Thyroid gland (tissue), 4 donors: ENCODE measurements at regions not wholly inside any gene's neighbourhood (a gene's known extent, or its start where the extent isn't known, plus 50 kb on each side); places are given as distances from the start of the nearest gene placed in this dataset.

Experiments
- POLR2A ChIP-seq, 2 donors: fragments of 450-650 bp; IDR thresholded peaks; one replicate each; pipeline ENCODE4 v1.6.1; 2017; ENCODE audit warnings: antibody characterized with exemption in 2 of 2, mild to moderate bottlenecking in 2 of 2, moderate library complexity in 1 of 2
- TF ChIP-seq, protein P1 (sequence below), 6 experiments: fragments of 200-600 bp in 3 of 6; fragments of 450-650 bp in 3 of 6; sonication (generic) in 3 of 6; IDR thresholded peaks; one replicate each; pipeline ENCODE4 v1.5.1; 2016 to 2019; ENCODE audit warnings: antibody characterized with exemption in 6 of 6, mild to moderate bottlenecking in 2 of 6, inconsistent platforms in 1 of 6, moderate library complexity in 1 of 6

DNA sequence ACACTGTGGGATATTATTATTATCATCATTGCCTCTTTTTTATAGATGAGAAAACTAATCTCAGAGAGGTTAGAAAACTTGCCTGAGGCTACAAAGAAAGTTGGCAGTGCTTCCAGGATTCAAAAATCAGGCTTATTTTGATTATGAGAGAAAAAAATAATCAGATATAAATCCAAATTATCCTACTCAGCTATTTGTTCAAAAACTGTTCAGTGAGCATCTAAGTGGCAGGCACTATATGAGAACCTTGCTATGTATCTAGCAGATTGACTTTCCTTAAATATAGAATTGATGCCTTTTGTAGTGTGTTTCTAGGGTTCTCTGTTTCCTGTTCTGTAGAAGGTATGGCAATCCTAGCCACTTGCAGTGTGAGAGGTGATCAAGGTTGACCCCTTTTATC lies 60.0 kb upstream of the SLC35B4 start:
- TF ChIP-seq, protein P1, sequence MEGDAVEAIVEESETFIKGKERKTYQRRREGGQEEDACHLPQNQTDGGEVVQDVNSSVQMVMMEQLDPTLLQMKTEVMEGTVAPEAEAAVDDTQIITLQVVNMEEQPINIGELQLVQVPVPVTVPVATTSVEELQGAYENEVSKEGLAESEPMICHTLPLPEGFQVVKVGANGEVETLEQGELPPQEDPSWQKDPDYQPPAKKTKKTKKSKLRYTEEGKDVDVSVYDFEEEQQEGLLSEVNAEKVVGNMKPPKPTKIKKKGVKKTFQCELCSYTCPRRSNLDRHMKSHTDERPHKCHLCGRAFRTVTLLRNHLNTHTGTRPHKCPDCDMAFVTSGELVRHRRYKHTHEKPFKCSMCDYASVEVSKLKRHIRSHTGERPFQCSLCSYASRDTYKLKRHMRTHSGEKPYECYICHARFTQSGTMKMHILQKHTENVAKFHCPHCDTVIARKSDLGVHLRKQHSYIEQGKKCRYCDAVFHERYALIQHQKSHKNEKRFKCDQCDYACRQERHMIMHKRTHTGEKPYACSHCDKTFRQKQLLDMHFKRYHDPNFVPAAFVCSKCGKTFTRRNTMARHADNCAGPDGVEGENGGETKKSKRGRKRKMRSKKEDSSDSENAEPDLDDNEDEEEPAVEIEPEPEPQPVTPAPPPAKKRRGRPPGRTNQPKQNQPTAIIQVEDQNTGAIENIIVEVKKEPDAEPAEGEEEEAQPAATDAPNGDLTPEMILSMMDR (IDR thresholded peaks at IDR 0.05), result no peak
- no peak for TF ChIP-seq POLR2A (IDR thresholded peaks at IDR 0.05)
